ENCODE measurements at regions not wholly inside any gene's neighbourhood (a gene's known extent, or its start where the extent isn't known, plus 50 kb on each side); places are given as distances from the start of the nearest gene placed in this dataset.

DNA sequence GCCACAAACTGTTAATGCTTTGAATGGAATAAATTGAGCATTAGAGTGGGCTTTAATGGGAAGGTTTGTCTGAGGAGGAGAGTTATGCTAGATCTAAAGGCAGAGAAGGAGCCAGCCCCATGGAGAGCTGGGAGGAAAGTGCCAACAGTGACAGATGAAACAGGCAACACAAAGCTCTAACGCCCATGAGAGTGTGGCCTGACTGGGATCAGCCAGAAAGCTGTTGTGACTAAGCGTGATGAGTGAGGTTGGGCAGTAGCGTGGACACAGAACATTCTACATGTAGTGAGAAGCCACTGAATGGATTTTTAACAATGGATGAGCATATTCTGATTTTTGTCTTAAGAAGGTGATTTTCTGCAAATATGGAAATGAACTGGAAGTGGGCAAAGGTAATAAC lies 185.3 kb upstream of the SIX2 start:
- no peak overlapping the region for H3K4me3 ChIP-seq (ENCODE audit: low read depth, low read length)
- TF ChIP-seq, protein P1, sequence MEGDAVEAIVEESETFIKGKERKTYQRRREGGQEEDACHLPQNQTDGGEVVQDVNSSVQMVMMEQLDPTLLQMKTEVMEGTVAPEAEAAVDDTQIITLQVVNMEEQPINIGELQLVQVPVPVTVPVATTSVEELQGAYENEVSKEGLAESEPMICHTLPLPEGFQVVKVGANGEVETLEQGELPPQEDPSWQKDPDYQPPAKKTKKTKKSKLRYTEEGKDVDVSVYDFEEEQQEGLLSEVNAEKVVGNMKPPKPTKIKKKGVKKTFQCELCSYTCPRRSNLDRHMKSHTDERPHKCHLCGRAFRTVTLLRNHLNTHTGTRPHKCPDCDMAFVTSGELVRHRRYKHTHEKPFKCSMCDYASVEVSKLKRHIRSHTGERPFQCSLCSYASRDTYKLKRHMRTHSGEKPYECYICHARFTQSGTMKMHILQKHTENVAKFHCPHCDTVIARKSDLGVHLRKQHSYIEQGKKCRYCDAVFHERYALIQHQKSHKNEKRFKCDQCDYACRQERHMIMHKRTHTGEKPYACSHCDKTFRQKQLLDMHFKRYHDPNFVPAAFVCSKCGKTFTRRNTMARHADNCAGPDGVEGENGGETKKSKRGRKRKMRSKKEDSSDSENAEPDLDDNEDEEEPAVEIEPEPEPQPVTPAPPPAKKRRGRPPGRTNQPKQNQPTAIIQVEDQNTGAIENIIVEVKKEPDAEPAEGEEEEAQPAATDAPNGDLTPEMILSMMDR (IDR thresholded peaks at IDR 0.05; ENCODE audit: borderline replicate concordance, insufficient read depth, low read depth, low read length): no peak

DNA sequence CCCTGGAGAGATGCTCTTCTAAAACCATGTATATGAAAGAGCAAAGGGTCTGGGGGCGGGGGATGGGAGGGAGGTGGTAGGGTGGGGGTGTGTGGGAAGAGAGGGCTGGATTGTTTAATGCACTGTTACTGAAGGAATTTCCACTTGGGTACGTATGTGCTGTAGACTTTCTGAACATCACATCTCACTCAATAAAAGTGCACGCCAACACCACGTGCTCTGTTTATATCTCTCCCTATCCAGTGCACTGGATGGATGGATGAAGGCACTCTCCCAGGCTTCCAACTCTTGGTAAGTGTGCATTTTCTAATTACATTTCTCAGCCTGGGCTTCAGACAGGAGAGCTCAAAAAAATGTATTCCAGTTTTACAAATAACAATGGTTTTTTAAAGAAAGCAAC lies 184.3 kb upstream of the SIX2 start:
- no peak overlapping the region for H3K4me3 ChIP-seq (ENCODE audit: low read depth, low read length)
- TF ChIP-seq, protein P1 (IDR thresholded peaks at IDR 0.05; ENCODE audit: borderline replicate concordance, insufficient read depth, low read depth, low read length): no peak

DNA sequence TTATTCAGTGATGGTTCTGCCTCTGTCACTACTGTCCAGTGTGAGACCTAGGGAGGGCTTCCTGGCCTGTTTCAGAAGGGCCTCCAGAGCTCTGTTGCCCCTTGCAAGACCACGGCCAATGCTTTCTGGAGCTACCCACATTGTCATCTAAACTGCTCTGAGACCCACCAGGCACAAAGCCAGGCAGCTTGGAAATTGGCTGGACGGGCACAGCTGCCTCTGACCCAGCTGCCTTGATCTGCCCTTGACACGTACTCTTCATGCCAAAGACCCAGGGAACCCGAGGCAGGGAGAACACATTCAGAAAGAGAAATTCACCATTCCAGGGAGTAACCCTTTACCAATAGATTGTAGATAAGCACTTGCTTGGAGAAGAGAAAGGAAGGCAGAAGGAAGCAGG lies 183.7 kb upstream of the SIX2 start:
- TF ChIP-seq, protein P1 (IDR thresholded peaks at IDR 0.05; ENCODE audit: borderline replicate concordance, insufficient read depth, low read depth, low read length): no peak
- H3K4me3 ChIP-seq (ENCODE audit: low read depth, low read length): no peak overlapping the region

DNA sequence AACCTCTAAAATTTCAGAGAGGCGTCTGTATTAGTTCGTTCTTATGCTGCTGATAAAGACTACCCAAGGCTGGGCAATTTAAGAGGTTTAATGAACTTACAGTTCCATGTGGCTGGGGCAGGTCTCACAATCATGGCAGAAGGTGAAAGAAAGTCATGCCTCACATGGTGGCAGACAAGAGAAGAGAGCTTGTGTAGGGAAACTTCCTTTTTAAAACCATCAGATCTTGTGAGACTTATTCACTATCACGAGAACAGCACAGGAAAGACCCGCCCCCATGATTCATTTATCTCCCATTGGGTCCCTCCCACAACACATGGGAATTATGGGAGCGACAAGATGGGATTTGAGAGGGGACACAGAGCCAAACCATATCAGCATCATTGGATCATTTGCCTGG lies 183.2 kb upstream of the SIX2 start:
- TF ChIP-seq, protein P1 (IDR thresholded peaks at IDR 0.05; ENCODE audit: borderline replicate concordance, insufficient read depth, low read depth, low read length): no peak
- no peak overlapping the region for H3K4me3 ChIP-seq (ENCODE audit: low read depth, low read length)

DNA sequence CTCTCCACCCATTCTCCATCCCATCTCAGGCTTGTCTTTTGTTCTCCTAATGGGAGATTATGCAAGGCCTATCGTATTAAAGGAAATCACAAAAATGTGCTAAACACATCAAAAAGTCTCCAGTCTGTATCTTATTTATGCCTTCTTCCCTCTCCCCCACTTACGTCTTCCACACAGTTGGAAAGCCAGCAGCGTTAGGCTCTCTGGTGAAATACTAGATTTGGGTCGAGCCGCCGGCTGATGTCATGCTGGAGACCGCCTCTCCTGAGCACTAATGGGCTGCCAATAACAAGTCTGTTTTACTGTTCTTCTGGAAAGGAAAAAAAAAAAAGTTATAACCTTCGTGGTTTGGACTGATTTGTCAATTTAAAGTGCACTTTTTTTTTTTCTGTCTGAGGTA lies 182.7 kb upstream of the SIX2 start:
- H3K4me3 ChIP-seq (ENCODE audit: low read depth, low read length): no peak overlapping the region
- TF ChIP-seq, protein P1 (IDR thresholded peaks at IDR 0.05; ENCODE audit: borderline replicate concordance, insufficient read depth, low read depth, low read length): no peak

GRCh38 chr2:45191146-45191863 lies 182.1 kb upstream of the SIX2 start:
- no peak overlapping the region for H3K4me3 ChIP-seq (ENCODE audit: low read depth, low read length)
- TF ChIP-seq, protein P1 (IDR thresholded peaks at IDR 0.05; ENCODE audit: borderline replicate concordance, insufficient read depth, low read depth, low read length): no peak

DNA sequence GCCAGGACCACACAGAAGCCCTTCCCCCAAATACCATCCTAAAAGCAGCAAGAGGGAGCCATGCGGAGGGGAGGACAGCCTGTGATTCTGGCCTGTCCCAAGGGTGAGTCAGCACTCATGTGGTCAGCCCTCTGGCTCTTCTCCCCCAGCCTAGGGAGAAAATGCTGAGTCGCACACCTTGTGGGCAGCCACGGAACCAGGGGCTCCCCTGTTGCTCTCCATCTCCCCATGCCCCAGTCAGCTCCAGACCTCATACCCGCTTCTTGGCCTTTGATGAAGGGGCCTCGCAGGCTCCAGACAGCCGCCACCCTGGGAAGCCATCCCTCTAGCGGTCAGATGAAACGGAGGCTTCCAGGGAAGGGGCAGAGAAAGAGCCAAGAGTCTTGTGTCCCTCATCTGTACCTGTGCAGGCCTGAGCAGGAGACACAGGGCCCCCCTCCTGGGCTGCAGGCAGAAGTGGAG lies 181.3 kb upstream of the SIX2 start:
- H3K4me3 ChIP-seq (ENCODE audit: low read depth, low read length): no peak overlapping the region
- TF ChIP-seq, protein P1 (IDR thresholded peaks at IDR 0.05; ENCODE audit: borderline replicate concordance, insufficient read depth, low read depth, low read length): no peak
